ENCODE measurements at regions not wholly inside any gene's neighbourhood (a gene's known extent, or its start where the extent isn't known, plus 50 kb on each side); places are given as distances from the start of the nearest gene placed in this dataset.

GRCh38 chr7:131883769-131884168 is 327.3 kb upstream of the PODXL start:
- Histone ChIP-seq H3K9me3 (no peaks in the 10 kb centered on the region), H3K36me3 (no peaks in the 10 kb centered on the region), H3K27me3 (no peaks in the 10 kb centered on the region), H3K4me3 (no peak overlapping the region), H3K27ac (no peak overlapping the region), H3K4me1 (no peaks in the 10 kb centered on the region)
- intact Hi-C loops (cut with DNase I): no loop called here
- DNase-seq (ENCODE audit: extremely low spot score in 2 of 2): no peak
- TF ChIP-seq POLR2A (IDR thresholded peaks at IDR 0.05) (no peak), POLR2AphosphoS5 (IDR thresholded peaks at IDR 0.05; ENCODE audit: insufficient read depth in 1 of 2, low read depth in 1 of 2) (no peak), CTCF (IDR thresholded peaks at IDR 0.05) (no peak)

GRCh38 chr7:131883196-131883595 is 326.8 kb upstream of the PODXL start:
- no peak overlapping the region for H3K4me3 ChIP-seq
- H3K36me3 ChIP-seq: no peaks in the 10 kb centered on the region
- no peak for TF ChIP-seq CTCF (IDR thresholded peaks at IDR 0.05)
- TF ChIP-seq POLR2A (IDR thresholded peaks at IDR 0.05): no peak
- no peak for TF ChIP-seq POLR2AphosphoS5 (IDR thresholded peaks at IDR 0.05; ENCODE audit: insufficient read depth in 1 of 2, low read depth in 1 of 2)
- DNase-seq (ENCODE audit: extremely low spot score in 2 of 2): no peak
- no peaks in the 10 kb centered on the region for H3K9me3 ChIP-seq
- no peaks in the 10 kb centered on the region for H3K4me1 ChIP-seq
- no peak overlapping the region for H3K27ac ChIP-seq
- intact Hi-C loops (cut with DNase I): no loop called here
- no peaks in the 10 kb centered on the region for H3K27me3 ChIP-seq

GRCh38 chr7:131882321-131882720 is 325.9 kb upstream of the PODXL start:
- Histone ChIP-seq H3K4me3 (no peak overlapping the region), H3K36me3 (no peaks in the 10 kb centered on the region), H3K27ac (no peak overlapping the region), H3K4me1 (no peaks in the 10 kb centered on the region), H3K27me3 (no peaks in the 10 kb centered on the region), H3K9me3 (no peaks in the 10 kb centered on the region)
- intact Hi-C loops (cut with DNase I): no loop called here
- no peak for DNase-seq (ENCODE audit: extremely low spot score in 2 of 2)
- TF ChIP-seq POLR2A (IDR thresholded peaks at IDR 0.05) (no peak), CTCF (IDR thresholded peaks at IDR 0.05) (no peak), POLR2AphosphoS5 (IDR thresholded peaks at IDR 0.05; ENCODE audit: insufficient read depth in 1 of 2, low read depth in 1 of 2) (no peak)

GRCh38 chr7:131880078-131880477 is 323.6 kb upstream of the PODXL start:
- no peak overlapping the region for H3K27ac ChIP-seq
- no peak for TF ChIP-seq POLR2AphosphoS5 (IDR thresholded peaks at IDR 0.05; ENCODE audit: insufficient read depth in 1 of 2, low read depth in 1 of 2)
- TF ChIP-seq CTCF (IDR thresholded peaks at IDR 0.05): no peak
- no peak for TF ChIP-seq POLR2A (IDR thresholded peaks at IDR 0.05)
- no peak for DNase-seq (ENCODE audit: extremely low spot score in 2 of 2)
- no peaks in the 10 kb centered on the region for H3K9me3 ChIP-seq
- no peaks in the 10 kb centered on the region for H3K36me3 ChIP-seq
- no peaks in the 10 kb centered on the region for H3K27me3 ChIP-seq
- no peaks in the 10 kb centered on the region for H3K4me1 ChIP-seq
- intact Hi-C loops (cut with DNase I): no loop called here
- no peak overlapping the region for H3K4me3 ChIP-seq

- TF ChIP-seq POLR2A (IDR thresholded peaks at IDR 0.05) (no peak), POLR2AphosphoS5 (IDR thresholded peaks at IDR 0.05; ENCODE audit: insufficient read depth in 1 of 2, low read depth in 1 of 2) (no peak), CTCF (IDR thresholded peaks at IDR 0.05) (no peak)
- Histone ChIP-seq H3K4me3 (no peak overlapping the region), H3K9me3 (no peaks in the 10 kb centered on the region), H3K4me1 (no peaks in the 10 kb centered on the region), H3K36me3 (no peaks in the 10 kb centered on the region), H3K27ac (no peak overlapping the region), H3K27me3 (no peaks in the 10 kb centered on the region)
- intact Hi-C loops (cut with DNase I): no loop called here
- DNase-seq (ENCODE audit: extremely low spot score in 2 of 2): no peak
These were observed 323.0 kb upstream of the PODXL start for GRCh38 chr7:131879424-131879823.

All from vagina (tissue), 2 donors.